Esophagus muscularis mucosa (tissue), 4 donors: ENCODE measurements at regions not wholly inside any gene's neighbourhood (a gene's known extent, or its start where the extent isn't known, plus 50 kb on each side); places are given as distances from the start of the nearest gene placed in this dataset.
A peak's percentile ranks its signal among the peaks of the same experiment; 100 is the strongest.

Experiments used
- DNase-seq: peaks from one replicate; pipeline ENCODE4 v3.0.0-alpha.2; 2017; ENCODE audit errors: extremely low spot score
- H3K27ac ChIP-seq, 4 donors: fragments of 200-600 bp; sonication (generic); replicated peaks in 1 of 4; 1 replicate in 3 of 4; 2 replicates in 1 of 4; pipeline ENCODE4 v1.5.1; 2016 to 2019; ENCODE audit warnings: mild to moderate bottlenecking in 1 of 4
- H3K27me3 ChIP-seq, 4 donors: fragments of 200-600 bp; sonication (generic); one replicate each; pipeline versions ENCODE4 v1.5.1 to v1.6.0; 2016 to 2019
- H3K36me3 ChIP-seq, 4 donors: fragments of 200-600 bp; sonication (generic); one replicate each; pipeline ENCODE4 v1.5.1; 2016 to 2019
- H3K4me1 ChIP-seq, 4 donors: fragments of 200-600 bp; sonication (generic); one replicate each; pipeline ENCODE4 v1.5.1; 2016 to 2019
- H3K4me3 ChIP-seq, 4 donors: fragments of 200-600 bp; sonication (generic); 1 replicate in 2 of 4; 2 replicates in 2 of 4; pipeline ENCODE4 v1.5.1; 2016 to 2019; ENCODE audit warnings: mild to moderate bottlenecking in 4 of 4, moderate library complexity in 1 of 4
- H3K9me3 ChIP-seq, 4 donors: fragments of 200-600 bp; sonication (generic); 1 replicate in 3 of 4; 2 replicates in 1 of 4; pipeline ENCODE4 v1.5.1; 2016 to 2019
- CTCF ChIP-seq, 3 experiments: fragments of 200-600 bp in 2 of 3; fragments of 450-650 bp in 1 of 3; sonication (generic) in 2 of 3; IDR thresholded peaks; one replicate each; pipeline ENCODE4 v1.5.1; 2017 to 2019; ENCODE audit warnings: antibody characterized with exemption in 3 of 3, mild to moderate bottlenecking in 2 of 3, moderate library complexity in 1 of 3
- EP300 ChIP-seq: sonication (generic); formaldehyde crosslinking; IDR thresholded peaks from one replicate; pipeline ENCODE4 v1.6.1; 2017; ENCODE audit warnings: antibody characterized with exemption
- POLR2A ChIP-seq: fragments of 450-650 bp; IDR thresholded peaks from one replicate; pipeline ENCODE4 v1.6.1; 2017; ENCODE audit warnings: antibody characterized with exemption, moderate library complexity, mild to moderate bottlenecking, low read depth
- POLR2AphosphoS5 ChIP-seq, 2 donors: sonication (generic); formaldehyde crosslinking; IDR thresholded peaks; one replicate each; pipeline ENCODE4 v1.6.1; 2017; ENCODE audit warnings: antibody characterized with exemption in 2 of 2
- WGBS: methylation state at CpG from one replicate; pipeline ENCODE4 v1.1.5; 2018; 5-methylcytosine and 5-hydroxymethylcytosine counted together
- intact Hi-C: fragments of 100-400 bp; cut with DNase I; formaldehyde crosslinking; loops from one replicate; pipeline ENCODE4 v1.15.1; 2023

- Histone ChIP-seq H3K4me3 (no peak overlapping the region), H3K27ac (no peak overlapping the region), H3K36me3 (no peaks in the 10 kb centered on the region), H3K27me3 (no peaks in the 10 kb centered on the region), H3K4me1 (no peaks in the 10 kb centered on the region), H3K9me3 (no peaks in the 10 kb centered on the region)
- intact Hi-C loops = no loop called here
- DNase-seq = no peak
- WGBS = 92% methylated on average over 5 of the region's 5 CpGs
- no peak for TF ChIP-seq CTCF (IDR thresholded peaks at IDR 0.05)
- TF ChIP-seq POLR2A = no peak
- TF ChIP-seq EP300 = no peak
- TF ChIP-seq POLR2AphosphoS5 (IDR thresholded peaks at IDR 0.05) = no peak
Measured at GRCh38 chr10:130338636-130339024, 202.4 kb downstream of the GLRX3 start.

- TF ChIP-seq CTCF (IDR thresholded peaks at IDR 0.05) = no peak
- no peak for TF ChIP-seq POLR2A
- no peak for TF ChIP-seq POLR2AphosphoS5 (IDR thresholded peaks at IDR 0.05)
- no peak for TF ChIP-seq EP300
- Histone ChIP-seq H3K27me3 (no peaks in the 10 kb centered on the region), H3K4me3 (no peak overlapping the region), H3K36me3 (no peaks in the 10 kb centered on the region), H3K4me1 (no peaks in the 10 kb centered on the region), H3K9me3 (no peaks in the 10 kb centered on the region), H3K27ac (no peak overlapping the region)
- no peak for DNase-seq
- WGBS = 93% methylated on average over 9 of the region's 11 CpGs
- intact Hi-C loops = no loop called here
Measured at GRCh38 chr10:130339091-130339490, 202.9 kb downstream of the GLRX3 start.

- TF ChIP-seq POLR2A (no peak), CTCF (IDR thresholded peaks at IDR 0.05) (no peak), EP300 (no peak), POLR2AphosphoS5 (IDR thresholded peaks at IDR 0.05) (no peak)
- Histone ChIP-seq H3K4me3 (no peak overlapping the region), H3K36me3 (no peaks in the 10 kb centered on the region), H3K9me3 (no peaks in the 10 kb centered on the region), H3K27me3 (no peaks in the 10 kb centered on the region), H3K4me1 (no peaks in the 10 kb centered on the region), H3K27ac (no peak overlapping the region)
- DNase-seq = no peak
- intact Hi-C loops = no loop called here
- WGBS = 65% methylated on average over 6 of the region's 7 CpGs
Measured at GRCh38 chr10:130339911-130340310, 203.7 kb downstream of the GLRX3 start.

- no peaks in the 10 kb centered on the region for H3K27me3 ChIP-seq
- H3K4me1 ChIP-seq = no peaks in the 10 kb centered on the region
- no peaks in the 10 kb centered on the region for H3K9me3 ChIP-seq
- H3K4me3 ChIP-seq = no peak overlapping the region
- WGBS = 66% methylated on average over 5 of the region's 5 CpGs
- DNase-seq = no peak
- TF ChIP-seq EP300 (no peak), POLR2A (no peak), POLR2AphosphoS5 (IDR thresholded peaks at IDR 0.05) (no peak), CTCF (IDR thresholded peaks at IDR 0.05) (no peak)
- no peaks in the 10 kb centered on the region for H3K36me3 ChIP-seq
- intact Hi-C loops = no loop called here
- no peak overlapping the region for H3K27ac ChIP-seq
Measured at GRCh38 chr10:130340816-130341215, 204.6 kb downstream of the GLRX3 start.

GRCh38 chr10:130341356-130341755 is 205.2 kb downstream of the GLRX3 start:
- Histone ChIP-seq H3K9me3 (no peaks in the 10 kb centered on the region), H3K4me1 (no peaks in the 10 kb centered on the region), H3K4me3 (no peak overlapping the region), H3K27me3 (no peaks in the 10 kb centered on the region), H3K27ac (no peak overlapping the region), H3K36me3 (no peaks in the 10 kb centered on the region)
- intact Hi-C loops = no loop called here
- DNase-seq = no peak
- TF ChIP-seq CTCF (IDR thresholded peaks at IDR 0.05) = peak in 1 of 3 experiments; percentile 10
- TF ChIP-seq EP300 = no peak
- 23% methylated on average over 6 of the region's 6 CpGs for WGBS
